ENCODE measurements at regions not wholly inside any gene's neighbourhood (a gene's known extent, or its start where the extent isn't known, plus 50 kb on each side); places are given as distances from the start of the nearest gene placed in this dataset.
"Not testable (repeated sequence)": the region's sequence is repeated elsewhere in the genome, so short reads cannot be mapped to it uniquely, and the experiment has no call there.

DNA sequence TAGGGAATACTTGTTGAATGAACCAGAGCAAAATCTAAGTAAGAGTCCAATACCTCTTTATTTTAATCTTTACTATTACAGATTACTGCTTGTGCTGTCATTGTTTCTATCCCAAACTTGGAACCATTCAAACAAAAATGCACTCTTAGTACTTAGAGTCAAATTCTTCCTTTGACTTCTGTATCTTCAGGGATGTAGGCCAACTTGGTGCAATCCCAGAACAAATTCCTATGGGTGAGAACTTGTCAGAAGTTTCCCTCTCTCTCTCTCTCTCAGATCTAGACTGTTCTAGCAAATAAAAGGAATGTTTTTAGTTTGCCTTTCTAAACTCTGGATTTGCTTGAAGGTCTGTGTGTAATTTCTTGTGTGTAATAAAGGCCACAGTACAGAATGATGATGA lies 329.0 kb upstream of the TMTC4 start:
- no peak for DNase-seq (ENCODE audit: low read depth)

DNA sequence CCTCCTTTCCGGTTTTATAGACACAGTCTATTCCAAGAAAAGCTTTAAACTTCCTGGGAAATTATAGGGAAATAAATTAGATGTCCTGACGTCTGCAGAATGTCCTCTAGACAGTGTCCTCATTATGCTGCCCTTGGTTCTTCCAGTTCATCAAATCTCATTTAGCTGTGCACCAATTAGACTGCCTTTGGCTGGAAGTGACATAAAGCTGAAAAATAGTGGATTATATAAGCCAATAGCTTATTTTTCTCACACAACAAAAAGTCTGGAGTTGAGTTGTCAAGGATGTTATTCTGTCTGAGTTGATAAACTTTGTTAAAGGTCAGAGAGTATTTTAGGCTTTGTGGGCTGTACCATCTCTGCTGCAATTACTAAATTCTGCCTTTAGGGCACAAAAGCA lies 314.8 kb upstream of the TMTC4 start:
- DNase-seq (ENCODE audit: low read depth), result no peak

DNA sequence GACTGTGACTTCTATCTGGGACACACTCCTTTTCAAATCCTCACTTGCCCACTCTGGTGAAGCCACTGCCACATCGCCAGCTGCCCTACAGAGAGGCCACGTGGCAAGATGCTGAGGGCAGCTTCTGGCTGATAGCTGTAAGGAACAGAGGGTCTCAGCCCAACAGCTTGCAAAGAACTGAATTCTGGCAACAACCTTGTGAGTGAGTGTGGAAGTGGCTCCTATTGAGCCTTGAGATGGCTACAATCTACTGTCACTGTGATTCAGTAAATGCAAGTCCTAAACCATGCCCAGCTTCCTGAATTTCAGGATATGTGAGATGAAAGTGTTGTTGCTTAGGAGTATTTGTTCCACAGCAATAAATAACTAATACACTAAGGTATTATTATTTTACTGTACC lies 314.3 kb upstream of the TMTC4 start:
- no peak for DNase-seq (ENCODE audit: low read depth)

DNA sequence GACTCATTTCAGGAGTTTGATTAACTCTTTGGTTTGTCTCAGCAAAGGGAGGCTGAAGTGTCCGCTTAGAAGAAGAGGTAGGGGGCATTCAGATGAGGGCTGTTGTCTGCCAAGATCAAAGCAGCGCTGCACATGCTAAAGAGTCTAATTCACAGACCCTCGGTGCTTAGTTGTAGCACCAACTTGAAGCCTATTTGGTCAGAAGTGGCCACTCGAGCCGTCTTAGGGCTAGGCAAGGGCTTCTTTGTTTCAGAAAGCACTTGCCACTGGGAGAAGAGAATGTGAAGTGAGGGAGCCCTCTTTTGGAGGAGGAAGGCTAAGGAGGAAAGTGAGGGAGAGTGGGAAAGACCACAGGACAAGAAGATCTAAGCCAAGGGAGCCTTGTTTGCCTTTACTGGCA lies 313.4 kb upstream of the TMTC4 start:
- DNase-seq (ENCODE audit: low read depth), result peak; percentile 16

DNA sequence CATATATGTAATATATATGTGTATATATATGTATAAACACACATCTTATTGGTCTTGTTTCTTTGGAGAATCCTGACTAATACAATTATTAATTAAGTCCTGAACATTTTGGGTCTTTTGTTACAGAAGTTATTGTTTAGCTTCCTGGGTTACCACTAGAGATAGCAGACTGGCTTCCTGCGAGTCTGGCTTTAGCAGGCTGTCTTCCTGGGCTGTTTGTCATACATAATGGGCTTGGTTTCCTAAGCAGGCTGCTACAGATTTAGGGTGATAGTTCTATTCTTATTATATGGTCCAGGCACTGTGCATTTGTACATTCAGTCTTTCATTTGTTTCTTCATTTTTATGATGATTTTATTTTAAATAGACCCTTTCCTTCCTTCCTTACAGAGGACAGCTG lies 312.0 kb upstream of the TMTC4 start:
- no peak for DNase-seq (ENCODE audit: low read depth)

DNA sequence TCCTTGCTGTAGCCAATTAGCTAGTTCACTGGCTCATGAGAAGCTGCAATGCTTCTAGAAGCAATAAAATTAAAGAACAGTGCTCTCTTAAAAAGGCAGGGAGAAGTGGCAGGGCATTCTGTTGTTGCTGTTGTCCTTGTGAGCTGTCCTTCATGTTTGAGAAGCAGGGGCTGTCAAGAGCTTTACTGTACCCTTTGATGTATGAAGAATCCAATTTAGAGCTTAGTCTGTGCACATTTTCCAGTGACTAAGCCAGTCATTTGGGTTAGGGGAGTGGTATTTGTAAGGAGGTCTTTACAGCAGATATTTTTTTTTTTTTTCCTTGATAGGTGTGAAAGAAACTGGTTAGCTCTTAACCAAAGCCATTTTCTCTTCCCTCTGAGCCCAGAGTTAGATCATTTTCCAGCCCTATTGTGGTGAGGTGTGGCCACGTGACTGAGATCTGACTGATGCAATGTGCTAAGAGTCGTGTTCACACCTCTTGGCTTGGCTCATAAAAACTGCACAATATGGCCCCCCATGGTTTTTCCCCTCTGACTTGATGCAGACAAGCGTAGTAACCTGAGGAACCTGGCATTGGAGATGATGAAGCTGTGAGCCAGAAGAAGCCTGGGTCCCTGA lies 309.6 kb upstream of the TMTC4 start:
- no peak for DNase-seq (ENCODE audit: low read depth)

DNA sequence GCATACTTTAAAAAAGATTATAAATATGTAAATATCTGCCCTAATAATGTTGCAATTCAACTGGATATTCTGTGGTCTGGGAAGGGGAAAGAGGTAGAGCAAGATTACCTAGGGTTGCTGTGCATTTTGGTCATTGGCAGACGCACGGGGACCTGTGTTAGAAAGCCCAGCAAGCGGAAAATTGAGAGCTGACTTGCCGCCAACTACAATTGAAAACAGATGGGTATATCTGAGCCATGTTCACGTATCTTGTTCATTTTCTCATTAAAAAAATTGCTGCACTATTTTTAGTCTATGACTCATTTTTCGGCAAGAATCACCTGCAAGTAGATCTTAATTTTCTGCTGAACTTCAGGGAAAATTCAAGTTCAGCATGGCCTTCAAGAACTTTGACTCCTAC lies 308.5 kb upstream of the TMTC4 start:
- no peak for DNase-seq (ENCODE audit: low read depth)

DNA sequence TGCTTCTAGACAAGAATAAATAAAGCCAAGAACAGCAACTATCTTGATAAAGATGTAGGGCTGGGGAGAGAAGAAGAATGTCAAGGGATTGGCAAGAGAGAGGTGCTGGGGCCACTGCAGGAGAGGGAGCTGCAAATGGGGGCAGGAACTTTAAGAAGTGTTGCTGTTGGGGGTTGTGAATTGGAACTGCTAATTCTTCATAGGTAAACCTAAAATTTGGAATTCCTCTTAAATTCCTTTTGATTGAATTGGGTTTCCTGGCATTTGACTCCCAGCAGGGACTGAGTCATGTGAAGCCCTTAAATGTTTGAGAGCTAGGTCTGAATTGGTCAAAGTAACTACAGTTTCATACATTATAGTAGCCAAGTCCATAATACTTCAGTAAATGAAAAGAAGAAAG lies 305.6 kb upstream of the TMTC4 start:
- no peak for DNase-seq (ENCODE audit: low read depth)

DNA sequence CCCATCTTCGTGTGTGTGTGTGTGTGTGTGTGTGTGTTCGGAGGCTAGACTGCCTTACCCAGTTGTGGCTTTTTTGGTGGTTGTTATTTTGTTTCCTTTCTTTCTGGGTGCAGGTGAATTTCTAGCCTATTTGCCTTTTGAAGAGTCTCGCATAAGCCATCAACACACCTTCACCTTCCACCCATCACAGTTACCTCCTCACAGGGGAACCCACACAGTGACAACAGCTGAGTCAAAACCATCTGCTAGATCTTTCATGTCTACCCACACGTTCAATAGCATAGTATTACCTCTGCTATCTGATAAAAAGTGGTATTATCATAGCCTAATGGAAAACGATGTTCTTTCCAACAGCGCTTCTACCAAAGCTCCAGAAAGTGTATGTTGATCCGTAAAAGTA lies 303.2 kb upstream of the TMTC4 start:
- no peak for DNase-seq (ENCODE audit: low read depth)

DNA sequence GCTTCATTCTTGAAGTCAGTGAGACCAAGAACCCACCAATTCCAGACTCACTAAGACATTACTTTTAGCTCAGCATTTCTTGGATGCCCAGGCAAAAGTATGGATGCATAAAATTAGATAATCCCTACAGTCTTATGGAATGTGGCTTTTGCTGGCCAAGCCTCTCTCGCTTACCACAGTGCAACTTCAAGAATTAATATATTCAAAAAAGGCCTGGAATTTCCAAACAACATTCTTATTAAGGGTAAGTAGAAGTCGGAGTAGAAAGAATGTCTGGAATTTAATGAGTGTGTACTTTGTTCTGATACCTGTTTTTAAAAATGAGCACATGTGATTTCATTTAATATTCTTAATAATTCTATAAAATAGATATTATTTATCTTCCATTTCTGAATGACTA lies 302.4 kb upstream of the TMTC4 start:
- DNase-seq (ENCODE audit: low read depth), result no peak

DNA sequence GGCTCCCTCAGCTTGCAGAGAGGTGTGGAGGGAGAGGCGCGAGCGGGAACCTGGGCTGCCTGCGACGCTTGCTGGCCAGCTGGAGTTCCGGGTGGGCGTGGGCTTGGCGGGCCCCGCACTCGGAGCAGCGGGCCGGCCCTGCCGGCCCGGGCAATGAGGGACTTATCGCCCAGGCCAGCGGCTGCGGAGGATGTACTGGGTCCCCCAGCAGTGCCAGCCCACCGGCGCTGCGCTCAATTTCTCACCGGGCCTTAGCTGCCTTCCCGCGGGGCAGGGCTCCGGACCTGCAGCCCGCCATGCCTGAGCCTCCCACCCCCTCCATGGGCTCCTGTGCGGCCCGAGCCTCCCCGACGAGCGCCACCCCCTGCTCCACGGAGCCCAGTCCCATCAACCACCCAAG lies 301.1 kb upstream of the TMTC4 start:
- not testable (repeated sequence) for DNase-seq (ENCODE audit: low read depth)

DNA sequence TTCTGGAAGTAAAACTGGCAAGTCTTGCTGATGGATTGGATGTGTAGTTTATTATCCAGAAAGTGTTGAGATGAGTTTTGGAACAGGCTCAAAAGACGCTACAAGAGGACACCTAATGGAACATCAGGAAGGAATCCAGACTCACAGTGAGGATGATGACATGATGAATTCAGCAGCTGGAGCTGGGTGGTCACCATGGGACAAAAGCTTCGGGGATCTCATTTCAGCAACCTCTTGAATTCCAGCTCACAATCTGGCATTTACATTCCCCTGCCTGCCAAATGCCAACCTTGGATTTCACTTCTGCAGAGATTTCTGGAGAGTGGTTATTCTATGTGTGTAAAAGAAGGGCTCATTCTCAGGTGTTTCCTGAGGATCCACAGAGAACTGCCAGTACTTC lies 288.0 kb upstream of the TMTC4 start:
- DNase-seq (ENCODE audit: low read depth), result no peak

DNA sequence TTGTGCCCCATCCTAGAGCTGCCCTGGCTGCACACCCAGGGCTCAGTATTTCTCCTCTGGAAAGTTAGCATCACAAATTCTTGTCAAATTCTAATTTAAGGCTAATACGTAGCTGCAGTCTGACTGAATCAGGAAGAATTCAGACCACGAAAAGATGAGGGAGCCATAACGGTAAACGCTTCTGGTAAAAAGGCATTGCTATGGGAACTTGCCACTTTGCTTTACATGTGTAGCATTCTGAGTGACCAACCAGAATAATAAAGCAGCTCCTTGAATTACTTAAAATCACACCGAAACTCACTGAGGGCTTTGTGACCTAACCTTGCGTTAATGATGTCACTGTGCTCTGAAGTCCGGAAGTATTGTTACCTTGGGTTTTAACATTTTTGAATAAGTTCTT lies 286.6 kb upstream of the TMTC4 start:
- DNase-seq (ENCODE audit: low read depth), result no peak

DNA sequence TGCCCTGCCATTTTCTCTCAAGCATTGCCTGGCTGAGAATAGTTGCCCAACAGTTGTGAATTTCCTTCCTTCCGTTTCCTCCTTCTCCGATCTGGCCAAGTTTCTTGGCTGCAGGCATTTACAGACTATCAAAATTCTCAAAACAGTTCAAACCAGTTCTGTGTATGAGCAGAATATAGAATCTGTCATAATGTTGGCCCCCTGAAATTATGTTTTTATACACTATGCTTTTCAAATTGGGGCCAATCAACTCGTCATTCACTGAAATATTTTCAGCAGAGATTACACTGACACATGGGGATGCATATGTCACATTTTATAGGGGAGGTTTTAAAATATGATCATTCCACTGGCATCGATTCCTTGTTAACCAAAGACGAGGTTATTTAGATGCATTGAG lies 284.2 kb upstream of the TMTC4 start:
- no peak for DNase-seq (ENCODE audit: low read depth)

DNA sequence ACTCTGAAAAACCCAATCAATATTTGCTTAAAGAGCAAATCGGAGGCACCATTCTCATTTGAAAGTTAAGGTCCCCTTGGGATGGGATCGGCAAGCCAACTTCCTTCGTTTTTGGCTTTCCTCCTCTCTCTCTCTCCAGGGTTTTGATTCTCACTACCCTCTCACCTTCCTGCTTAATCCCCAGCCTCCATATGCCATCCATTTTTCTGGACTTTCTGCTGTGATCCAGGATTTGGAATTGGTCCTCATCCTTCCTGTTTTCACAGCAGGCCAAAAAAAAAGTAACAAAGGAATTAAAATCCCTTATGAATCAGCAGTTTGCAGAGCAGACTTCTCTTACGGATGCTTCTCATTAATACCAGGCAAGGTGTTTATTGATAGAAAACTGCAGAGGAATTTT lies 283.1 kb upstream of the TMTC4 start:
- no peak for DNase-seq (ENCODE audit: low read depth)

DNA sequence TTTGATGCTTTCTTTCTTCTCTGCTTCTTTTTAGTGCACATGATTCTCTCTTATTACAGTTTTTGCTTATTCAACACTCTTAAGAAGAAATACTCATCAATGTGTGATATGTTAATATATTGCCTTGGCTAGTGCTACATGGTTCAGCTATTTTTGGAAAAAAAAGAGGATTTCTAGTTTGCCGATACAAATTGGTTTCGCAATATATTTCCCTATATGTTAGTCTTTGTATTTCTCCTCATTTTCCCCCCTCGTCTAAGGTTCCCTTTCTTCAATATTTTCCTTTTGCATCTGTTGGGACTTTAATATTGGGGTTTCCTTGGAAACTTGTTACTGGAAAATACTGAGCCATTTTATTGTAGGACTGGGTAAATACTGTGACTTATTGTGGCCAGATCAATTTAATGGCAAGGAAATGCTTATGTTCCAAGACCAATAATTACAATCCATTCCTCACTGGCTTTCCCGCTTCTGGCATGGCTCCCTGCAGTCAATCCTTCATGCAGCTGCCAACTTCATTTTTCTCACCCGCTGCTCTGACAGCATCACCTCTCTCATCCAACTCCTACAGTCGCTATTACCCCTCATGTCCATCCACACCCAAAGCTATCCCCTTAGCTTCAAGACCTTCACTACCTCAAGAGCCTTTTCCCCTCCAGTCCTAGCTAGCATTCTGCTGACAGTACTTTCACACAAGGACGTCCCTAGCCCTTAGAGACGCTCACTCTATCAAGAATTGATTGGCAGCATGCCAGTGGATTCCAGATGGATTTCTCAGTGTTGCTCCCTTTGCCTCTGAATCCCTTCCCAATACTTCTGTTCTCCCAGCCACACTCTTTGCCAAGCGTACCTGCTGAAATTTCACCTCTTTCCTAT lies 280.1 kb upstream of the TMTC4 start:
- DNase-seq (ENCODE audit: low read depth), result no peak

DNA sequence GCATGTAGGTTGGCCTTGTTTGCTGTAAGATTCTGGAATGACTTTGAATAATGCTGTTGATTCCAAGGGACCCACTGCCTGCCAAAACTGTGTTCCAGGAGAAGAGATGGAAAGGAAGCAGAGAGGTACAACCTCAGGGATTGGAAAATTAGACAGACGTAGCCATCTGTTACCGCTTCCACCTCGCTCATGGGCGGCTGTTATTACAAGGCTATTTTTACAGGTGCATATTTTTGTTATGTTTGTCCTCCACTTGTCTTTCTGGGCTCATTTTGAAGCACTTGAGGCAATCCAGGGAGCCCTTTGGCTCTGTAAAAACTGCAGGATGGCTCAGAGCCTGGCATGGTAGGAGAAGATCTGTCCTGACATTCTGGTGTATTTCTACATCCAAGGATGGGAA lies 276.4 kb upstream of the TMTC4 start:
- DNase-seq (ENCODE audit: low read depth), result no peak

DNA sequence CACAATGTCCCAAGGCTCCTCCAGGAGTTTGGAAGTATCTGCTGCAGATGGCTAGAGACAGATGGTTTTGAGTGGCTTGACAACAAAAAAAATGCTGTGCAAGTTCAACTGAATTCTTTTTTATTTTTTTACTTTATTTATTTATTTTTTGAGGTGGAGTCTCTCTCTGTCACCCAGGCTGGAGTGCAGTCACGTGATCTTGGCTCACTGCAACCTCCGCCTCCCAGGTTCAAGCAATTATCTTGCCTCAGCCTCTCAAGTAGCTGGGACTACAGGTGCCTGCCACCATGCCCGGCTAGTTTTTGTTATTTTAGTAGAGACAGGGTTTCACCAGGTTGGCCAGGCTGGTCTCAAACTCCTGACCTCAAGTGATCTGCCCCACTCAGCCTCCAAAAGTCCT lies 274.3 kb upstream of the TMTC4 start:
- DNase-seq (ENCODE audit: low read depth), result not testable (repeated sequence)

DNA sequence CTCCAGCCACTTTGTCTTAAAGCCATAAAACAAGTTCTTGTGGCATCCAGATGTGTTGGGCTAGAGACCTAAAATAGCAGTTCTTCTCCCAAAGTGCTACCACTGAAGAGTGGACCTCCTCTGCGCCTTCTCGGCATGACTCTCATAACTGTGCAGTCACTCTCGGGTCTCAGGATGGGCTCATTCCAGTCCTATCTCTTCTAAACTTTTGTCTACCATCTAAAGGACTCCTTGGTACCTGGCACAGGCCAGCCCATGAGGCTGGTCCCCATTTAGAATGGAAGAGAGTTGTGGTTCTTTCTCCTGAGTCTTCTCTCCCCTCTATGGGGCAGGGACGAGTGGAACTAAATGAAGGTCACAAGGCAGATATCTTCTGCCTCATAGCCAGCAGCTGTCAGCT lies 272.0 kb upstream of the TMTC4 start:
- no peak for DNase-seq (ENCODE audit: low read depth)

DNA sequence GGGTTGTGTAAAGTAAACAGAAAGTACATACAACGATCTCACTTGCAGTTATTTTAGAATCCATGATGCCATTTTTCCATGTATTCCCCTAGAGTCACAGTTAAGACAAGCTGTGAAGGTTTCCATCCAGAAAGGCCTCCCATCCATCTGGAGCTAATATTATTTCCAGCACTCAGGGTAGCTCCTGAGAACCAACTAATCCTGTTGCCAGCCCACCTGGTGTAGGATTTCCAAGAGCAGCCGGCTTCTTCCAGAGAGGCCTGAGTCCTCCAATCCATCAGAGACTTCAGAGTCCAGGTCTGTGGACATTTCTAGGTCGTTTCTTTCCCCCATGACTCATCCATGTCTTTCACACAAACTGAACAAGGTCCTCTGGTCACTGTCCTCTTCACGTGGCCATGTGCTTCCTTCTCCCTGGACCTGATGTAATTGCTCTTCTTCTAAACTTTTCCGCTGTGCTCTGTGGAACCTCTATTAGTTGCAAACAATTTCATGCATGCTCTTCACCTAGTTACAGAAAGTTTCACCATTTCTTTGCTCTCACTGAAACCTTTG lies 270.3 kb upstream of the TMTC4 start:
- no peak for DNase-seq (ENCODE audit: low read depth)

DNA sequence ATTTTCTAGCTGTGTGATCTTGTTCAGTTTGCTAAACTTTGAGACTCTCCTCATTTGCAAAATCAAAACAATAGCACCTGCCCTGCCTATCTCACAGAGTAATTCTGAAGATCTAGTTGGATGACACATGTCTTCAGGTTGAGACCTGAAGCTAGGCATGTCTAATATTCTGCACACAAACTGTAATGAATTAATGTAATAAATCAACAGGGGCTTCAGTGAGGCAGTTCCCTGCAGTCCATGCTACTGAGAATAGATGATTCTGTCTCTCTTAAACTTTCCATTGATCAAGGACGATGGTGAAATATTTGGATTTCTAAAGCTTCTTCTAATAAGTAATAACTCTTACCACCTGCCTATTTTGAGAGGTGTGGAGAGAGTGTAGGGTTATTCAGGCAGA lies 268.1 kb upstream of the TMTC4 start:
- no peak for DNase-seq (ENCODE audit: low read depth)

DNA sequence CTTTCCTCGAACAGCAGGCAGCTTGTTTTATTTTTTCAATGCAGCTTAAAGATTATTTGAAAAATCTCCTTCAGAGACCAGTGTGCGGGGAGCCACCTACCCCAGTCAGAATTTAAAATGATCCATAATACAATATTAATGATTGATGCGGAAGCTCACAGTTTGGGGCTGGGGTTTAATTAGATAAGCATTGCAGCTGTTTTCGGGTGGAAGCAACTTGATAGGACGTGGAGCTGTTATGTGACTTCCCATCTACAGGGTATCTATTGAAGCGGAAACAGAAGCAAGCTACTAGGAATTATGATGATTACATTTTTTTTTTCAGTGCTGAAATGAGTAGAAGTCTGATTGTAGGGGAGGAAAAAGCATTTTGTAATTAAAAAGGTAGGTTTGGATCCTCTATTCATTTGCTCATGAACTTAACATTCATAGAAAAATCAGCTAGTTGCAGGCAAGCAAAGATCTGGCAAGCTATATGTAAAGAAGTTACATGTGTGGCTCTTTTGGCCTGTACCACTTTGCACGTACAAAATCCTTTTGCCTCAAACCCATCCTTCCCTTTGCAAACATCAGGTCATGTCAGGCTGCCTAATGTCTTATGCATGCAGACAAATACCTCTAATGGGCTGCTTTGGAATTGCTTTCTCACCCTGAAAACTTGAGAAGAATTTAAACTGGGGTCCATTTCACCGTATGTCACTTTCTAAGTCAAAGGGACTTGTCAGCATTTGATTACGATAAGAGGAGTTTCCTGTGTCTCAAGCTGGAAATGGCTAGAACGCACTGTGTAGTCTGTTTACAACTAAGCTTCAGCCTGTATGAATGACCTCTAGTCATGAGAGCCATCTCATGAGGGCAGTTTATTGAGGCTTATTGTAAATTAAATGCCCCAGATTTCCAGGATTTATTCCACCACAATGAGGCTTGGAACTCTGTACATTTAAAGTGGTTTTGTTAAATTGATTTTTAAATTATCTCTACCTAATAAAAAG lies 267.1 kb upstream of the TMTC4 start:
- no peak for DNase-seq (ENCODE audit: low read depth)
